ENCODE measurements at regions not wholly inside any gene's neighbourhood (a gene's known extent, or its start where the extent isn't known, plus 50 kb on each side); places are given as distances from the start of the nearest gene placed in this dataset.

DNA sequence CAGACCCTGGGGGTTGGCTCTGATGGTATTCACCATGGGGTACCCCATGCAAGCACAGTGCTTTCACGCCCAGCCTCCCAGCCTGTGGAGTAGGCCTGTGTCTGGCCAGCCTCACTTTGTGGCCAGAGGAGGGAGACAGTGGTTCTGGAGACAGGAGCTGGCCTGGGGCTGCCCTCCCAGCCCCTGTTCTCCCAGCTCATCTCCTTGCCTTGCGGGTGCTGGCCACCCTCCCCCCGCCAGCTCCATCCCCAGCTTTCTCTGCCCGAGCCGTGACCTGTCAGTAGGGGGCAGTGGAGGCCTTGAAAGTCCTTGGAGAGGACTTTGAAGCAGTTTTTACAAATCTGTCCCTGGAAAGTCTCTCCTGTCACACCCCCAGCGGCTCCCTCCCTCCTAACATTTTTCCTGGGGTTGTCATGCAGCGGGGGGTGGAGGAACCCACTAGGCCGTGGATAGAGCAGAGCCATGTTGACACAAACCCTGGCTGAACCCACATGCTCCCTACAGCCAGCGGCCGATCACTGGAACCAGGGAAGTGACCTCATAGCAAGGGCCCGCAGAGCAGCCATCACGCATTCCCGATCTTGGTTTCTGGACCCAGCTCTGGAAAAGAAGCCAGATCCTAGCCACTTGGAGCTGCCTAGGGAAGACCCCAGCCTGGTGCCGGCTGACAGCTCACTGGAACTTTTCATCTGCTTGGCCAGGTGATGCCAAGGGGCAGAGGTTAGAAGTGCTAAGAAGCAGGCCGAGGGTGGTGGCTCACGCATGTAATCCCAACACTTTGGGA is 289.4 kb downstream of the SEC14L1 start:
- DNase-seq (ENCODE audit: low read depth in 2 of 2) = peak; percentile 82 to 84

DNA sequence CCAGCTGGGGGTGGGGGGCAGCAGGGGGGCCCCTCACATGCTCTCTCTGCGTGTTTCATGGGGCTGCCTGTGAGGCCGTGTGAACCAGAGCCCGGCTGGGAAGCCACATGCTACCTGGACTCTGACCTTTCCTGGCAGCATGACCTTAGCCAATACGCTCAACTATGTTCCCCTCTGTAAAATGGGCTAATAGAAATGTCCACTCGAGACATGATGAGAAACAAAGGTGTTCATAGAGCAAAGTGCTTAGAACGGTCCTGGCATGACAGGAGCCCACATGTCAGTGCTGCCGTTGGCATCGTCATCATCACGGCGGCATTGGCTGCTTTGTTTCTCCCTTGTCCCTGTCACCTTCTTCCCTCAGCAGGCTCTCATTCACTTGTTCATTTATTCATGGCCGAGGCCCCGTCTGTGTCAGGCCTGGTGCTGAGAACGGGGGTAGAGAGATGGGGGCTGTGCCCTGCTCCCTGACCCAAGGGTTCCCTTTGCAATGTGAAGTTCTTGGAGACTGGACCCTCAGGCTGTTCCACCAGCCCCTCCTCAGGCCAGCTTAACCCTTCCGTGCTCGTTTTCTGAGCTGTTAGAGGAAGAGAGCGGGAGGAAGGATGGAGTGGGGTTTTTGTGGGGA is 291.4 kb downstream of the SEC14L1 start:
- DNase-seq (ENCODE audit: low read depth in 2 of 2) = no peak

DNA sequence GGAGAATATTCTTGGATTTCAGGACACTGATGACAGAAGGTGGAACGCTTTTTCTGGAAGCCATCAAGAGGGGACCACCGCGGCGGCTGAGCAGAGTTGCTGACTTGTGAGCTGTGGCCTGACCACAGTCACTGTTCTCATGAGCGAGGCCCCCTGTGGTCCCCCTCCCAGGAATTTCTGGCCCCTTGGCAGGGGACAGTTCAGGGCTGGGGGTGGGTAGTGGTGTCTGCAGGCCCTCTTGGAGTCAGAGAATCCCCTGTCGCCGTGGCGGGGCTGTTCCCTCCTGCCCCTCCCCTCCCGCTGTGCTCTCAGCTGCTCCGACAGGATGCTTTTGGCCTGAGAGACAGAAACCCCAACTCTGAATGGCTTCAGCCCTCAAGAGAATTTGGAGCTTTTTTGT is 292.0 kb downstream of the SEC14L1 start:
- DNase-seq (ENCODE audit: low read depth in 2 of 2) = no peak

DNA sequence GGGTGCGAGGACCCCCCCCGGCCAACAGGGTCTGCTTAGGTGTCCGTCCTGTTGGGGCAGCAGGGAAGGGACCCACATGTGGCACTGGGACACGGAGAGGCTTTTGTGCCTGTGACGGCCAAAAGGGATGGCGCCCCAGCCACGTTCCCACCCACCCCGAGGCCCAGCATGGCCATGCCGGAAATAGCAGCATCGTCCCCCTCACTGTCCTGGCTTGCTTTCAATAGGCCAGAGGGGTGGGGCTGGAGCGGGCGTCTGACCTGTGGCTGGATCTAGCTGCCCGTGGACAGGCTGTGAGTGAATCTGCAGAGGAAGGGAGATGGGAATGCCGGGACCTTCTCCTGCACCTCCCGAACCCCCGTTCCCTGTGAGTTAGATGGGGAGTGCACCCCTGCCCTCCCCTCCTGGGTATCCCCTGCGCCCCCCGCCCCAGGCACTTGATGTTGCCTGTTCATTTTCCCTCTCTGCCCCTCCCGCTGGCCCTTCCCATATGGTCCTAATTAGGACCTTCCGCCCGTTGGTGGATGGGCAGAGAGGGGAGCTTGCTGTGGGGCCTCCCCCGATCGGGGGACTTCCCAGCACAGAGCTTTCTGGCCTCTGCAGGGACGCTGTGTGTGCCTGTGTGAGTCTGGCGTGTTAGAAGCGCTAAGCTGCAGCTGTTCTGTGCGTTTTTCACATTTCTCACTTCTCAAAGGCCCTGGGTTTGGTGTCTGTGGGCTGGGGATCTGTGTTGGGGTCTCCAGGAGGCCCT is 292.8 kb downstream of the SEC14L1 start:
- no peak for DNase-seq (ENCODE audit: low read depth in 2 of 2)

DNA sequence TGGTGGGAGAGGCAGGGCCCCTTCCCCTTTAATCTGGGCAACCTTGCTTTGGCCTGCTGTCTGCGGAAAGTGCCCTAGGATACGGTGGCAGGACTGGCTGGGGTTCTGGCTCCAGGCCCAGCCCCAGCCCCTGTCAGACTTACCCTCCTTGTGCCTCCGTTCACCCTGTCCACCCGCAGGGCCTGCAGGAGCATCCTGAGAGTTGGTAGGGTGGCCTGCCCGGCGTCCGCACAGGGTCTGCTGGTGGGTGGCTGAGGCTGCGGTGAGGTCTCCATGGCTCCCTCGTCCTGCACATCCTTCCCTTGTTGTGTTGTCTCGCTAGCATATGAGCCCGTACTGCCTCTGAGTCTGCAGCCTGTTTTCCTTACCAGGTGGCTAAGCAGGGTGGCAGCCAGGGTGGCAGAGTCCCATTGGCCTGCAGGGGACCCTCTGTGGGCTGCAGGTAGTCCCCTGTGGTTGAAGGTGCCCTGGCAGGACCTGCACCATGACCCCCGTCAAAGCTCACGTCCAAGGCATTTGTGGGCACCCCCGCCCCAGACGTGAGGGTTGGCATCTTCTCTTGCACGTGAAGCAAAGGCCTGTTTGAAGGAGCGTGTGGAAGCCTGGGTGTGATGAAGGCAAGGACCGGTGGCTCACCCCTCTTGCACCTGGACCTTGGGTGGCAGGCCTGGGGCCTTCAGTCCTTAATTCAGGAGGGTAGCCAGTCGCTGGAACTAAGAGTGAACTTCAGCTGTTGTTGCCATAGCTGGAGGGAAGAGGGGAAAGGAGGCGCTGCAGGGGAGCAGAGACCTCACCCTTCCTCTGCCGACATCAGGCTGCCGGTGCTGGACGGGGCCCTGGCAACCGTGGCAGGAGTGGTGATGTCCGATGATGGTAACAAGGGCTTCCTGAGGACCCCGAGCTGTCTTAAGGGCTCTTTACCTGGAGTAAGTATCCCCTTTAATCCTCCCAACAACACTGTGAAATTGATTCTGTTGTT is 293.7 kb downstream of the SEC14L1 start:
- DNase-seq (ENCODE audit: low read depth in 2 of 2) = no peak

DNA sequence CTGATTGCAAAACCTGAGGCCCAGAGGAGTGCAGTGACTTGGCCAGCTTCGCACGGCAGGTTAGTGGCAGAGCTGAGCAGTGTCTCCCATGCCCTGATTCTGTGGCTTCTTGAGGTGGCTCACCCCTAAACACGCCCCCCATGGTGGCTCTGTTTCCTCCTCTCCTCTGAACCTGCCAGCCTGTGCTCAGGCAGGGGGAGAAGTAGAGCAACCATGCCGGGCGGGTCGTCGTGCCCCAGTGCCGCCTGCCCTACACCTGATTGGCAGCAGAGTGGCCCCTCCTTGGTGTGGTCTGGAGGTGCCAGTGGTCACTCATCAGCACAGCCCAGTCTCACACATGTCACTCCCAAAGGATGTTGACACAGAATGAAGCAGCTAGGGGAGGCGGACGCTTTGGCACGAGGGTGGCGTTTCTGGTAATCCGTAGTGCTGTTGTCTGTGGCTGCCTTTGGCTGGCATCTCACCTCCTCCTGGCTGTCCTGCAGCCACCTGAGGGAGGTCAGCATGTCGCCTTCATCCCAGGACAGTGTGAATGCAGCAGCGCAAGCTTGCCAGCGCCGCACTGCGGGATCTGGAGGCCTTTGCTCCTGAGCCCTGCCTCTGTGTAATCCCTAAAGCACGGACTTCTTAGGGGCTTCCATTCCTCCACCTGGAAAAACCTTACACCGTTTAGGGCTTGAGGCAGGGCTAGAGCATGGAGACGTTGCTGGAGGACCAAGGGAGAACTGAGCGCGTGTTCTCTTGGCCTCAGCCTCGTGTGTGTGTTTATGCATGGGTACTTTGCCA is 294.7 kb downstream of the SEC14L1 start:
- no peak for DNase-seq (ENCODE audit: low read depth in 2 of 2)

DNA sequence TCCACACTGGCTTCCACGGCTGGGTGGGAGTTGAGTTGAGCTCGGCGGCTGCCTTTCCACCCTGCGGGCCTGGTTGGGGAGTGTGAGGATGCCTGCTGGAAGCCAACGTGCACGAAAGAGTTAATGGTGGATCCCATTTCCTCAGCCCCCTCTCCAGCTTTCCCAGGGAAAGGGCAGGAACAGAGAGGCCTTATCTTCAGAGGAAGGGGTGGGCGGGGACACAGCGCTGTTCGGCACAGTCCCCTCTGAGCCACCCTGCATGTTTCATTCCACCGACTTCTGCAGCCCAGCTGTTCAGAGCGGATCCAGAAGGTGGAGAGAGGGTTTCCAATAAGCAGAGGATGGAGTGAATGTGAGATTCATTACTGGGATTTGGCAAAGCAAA is 295.3 kb downstream of the SEC14L1 start:
- DNase-seq (ENCODE audit: low read depth in 2 of 2) = no peak

DNA sequence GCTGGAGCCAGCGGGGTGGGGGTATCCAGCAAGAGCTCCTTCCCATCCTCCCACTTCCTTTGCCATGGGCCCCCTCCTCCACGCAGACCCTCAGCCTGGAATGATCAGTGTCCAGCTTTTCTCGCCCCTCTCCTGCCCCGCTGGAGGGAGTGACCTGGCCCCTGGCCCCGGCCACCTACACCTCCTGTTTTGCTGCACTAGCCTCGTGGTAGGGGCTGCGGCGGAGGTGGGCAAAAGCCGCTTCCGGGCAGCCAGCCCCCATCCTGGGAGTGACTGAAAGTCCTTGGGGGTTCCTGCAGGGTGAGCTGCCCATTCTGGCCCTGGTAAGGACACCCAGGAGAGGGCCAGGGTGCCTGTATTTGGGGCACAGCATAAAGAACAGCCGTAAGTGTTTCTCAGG is 295.7 kb downstream of the SEC14L1 start:
- no peak for DNase-seq (ENCODE audit: low read depth in 2 of 2)

DNA sequence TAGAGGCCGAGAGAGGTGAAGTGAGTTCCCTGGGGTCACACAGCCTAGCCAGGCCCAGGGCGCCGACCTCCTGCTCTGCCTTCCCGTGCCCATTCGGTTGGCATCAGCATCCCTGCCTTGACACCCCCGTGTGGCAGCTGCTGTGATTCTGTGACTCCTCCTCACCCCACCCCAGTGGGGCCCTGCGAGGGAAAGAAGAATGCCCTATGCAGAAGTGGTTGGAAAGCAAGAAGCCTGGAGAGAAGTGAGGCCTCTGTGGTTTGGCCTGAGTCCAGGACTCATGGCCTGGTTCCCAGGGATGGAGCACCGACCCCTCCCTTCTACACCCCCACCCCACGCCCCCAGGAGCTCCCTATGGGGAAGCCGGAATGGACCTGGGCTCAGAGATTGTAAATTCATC is 296.2 kb downstream of the SEC14L1 start:
- DNase-seq (ENCODE audit: low read depth in 2 of 2) = no peak

DNA sequence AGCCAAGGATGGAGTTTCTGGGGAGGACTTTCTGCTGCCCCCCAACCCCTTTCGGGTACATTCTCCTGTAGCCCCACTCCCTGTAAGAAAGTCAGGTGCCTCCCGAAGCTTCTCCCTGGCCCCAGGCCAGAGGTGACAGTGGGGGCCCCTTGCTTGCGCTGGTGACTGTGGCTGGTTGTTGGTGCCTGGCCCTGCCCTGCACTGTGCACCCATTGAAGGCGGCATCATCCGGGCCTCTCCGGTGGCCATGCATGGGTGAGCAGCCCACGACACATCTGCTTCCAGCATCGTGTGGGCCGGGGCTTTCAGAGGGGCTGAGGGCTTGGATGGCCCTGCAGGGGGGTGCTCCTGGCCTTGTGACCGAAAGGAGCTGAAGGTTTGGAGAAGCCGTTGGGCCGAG is 297.0 kb downstream of the SEC14L1 start:
- DNase-seq (ENCODE audit: low read depth in 2 of 2) = no peak

DNA sequence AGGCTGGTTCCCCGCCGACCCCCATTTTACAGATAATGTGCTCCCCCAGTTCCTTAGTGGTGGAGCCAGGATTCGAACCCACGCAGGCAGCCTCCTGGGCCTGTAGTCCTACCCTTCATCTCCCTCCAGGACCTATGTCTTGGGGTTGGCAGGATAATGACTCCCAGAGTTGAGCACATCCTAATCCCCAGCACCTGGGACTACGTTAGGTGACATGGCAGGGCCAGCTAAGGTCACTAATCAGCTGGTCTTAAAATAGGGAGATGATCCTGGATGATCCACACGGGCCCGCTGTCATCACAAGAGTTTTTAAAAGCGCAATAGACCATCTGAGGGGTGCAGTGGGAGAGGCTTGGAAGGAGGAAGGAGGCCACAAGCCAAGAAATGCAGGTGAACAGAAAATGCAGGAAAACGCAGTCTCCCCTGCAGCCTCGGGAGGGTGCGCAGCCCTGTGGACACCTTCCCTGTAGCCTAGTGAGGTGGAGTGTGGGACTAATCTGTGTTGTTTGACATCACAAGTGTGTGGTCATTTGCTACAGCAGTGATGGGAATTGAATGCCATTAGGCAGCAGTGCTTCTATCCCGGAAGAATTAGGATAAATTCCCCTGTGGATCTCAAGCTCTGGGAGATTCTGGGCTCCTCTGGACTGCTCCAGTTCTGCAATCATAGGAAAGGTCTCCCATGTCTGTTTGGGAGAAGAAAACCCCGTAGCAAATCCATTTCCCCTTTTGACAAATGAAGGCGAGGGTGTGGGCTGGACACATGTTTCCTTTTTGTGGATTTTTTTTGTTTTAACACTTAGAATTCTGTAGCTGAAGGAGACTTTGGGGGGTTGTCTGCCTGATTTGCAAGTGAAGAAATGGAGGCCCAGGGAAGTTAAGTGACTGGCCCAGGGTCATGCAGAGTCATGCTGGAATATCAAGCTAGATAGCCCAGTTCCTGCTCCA is 297.7 kb downstream of the SEC14L1 start:
- DNase-seq (ENCODE audit: low read depth in 2 of 2) = no peak

DNA sequence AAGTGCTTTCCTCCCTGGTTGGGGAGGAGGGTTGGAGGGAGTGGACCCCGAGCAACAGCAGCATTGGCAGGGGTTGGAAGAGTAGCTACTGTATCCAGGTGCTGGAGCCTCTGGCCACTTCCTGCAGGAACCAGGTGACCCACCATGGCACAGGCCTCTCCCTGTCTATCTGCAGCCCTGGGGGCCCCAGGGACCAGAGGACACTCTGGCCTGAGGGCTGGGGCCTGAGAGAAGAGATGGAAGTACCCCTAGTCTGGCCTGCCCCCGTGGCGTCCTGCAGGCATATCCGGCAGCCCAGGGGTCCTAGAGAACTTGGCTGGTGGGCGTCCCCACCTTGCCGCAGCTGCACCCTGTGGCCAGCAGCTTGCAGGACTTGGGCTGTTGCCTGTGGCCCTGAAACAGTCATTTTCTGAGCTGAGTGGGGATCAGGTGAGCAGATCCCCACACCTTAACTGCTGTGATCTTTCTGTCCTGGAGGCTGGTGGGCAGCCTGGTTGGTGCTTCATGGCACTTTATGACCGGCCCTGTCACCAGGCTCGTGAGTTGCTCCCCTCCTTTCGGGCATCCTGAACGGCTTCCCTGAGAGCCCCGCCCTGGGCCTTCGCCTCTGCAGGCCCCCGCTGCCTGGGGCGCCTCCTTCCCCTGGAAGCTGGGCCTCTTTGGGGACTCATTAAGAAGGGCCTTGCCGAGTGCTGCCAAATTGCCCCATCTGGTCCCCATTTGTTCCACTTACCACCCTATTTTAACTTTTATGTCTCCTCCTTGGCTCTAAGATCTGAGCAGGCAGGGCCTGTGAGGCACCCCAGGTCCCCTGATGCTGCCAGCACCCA is 298.6 kb downstream of the SEC14L1 start:
- no peak for DNase-seq (ENCODE audit: low read depth in 2 of 2)

DNA sequence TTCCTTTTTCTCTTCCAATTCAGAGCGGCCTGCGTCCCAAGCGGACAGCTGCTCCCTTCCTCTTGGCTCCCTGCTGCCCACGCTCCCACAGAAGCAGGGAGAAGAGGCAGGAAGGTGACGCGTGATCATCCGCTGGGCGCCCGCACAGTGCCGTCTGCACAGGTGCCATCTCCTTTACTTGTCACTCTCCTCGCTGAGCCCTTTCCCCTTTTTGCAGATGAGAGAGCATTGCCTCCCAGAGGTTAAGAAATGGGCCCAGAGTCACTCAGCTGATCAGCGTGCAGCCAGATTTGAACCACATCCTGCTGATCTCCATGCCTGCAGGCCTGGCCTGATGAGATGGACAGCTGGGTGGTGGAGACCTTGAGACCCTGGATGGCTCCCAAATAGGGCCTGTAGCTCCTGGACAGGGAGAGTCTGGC is 299.8 kb downstream of the SEC14L1 start:
- DNase-seq (ENCODE audit: low read depth in 2 of 2) = no peak

DNA sequence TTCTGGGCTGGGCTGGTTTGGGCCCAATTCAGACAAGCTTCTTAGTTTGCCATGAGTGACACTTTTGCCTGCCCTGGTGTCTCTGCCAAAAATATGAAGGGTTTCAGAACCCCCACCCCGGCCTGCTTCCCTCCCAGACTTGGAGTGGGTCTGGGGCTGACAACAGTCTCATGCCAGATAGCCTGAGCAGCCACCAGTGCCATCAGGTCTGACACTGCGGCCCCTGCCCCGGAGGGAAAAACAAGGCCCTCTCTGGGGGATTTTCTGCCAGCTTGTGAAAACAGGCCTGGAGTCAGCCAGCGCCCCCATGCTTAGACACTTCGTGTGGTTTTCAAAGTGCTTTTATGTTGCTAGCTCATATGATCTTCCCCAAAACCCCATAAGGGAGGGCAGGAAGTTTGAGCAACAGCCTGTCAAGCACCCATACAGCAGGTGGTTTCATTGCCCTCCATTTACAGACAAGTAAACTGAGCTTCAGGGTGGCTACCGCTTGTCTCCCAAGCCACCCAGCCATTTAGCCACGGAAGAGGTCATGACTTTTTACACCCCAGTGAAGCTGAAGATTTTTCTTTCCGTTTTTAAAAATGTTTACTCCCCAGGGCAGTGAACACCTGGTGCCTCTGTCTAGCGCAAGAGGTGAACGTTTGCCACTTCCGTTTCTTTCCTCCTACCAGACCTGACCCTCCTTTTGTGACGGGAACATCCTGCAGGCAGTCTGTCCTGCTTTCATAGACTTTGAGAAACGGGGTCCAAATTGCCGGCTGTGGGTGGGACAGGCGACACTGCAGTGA is 300.6 kb downstream of the SEC14L1 start:
- no peak for DNase-seq (ENCODE audit: low read depth in 2 of 2)

DNA sequence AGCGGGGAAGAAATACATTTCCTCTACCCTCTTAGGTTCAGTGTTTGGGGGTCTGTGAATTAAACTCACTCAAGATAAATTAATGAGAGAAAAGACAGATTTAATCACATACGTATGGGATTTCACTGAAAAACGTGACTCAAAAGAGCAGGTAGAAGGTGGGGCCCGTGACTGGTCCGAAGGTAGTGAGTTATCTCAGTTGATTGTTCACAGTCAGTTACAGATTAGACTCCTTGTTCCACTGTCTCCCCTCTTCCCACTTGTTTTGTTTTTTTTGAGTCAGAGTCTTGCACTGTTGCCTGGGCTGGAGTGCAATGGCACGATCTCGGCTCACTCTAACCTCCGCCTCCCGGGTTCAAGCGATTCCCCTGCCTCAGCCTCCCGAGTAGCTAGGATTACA is 301.2 kb downstream of the SEC14L1 start:
- DNase-seq (ENCODE audit: low read depth in 2 of 2) = no peak

DNA sequence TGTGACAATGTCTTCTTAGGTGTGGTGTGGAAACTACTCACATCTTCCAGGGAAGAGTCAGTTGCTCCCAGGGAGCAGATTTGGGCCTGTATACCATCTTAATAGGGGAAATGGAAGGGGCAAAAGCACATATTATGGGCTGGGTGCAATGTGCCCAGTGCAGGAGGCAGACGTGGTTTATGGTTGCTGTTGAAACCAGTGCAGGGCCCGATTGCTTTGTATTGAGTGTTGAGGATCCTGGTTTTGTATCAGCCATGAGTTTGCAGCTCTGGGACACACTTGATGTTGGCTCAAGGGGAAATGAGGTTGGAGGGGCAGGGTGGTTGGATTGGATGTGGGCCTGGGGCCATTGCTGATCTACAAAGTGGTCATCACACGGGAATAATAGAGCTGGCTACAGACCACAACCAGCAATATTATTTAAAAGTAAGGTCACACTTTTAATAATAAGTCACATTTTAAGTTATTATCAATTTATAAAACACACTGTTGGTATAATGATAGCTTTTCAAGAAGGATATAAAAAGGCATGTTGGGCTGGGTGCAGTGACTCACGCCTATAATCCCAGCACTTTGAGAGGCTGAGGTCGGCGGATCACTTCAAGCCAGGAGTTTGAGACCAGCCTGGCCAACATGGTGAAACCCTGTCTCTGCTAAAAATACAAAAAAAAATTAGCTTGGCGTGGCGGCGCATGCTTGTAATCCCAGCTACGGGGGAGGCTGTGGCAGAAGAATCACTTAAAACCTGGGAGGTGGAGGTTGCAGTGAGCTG is 302.4 kb downstream of the SEC14L1 start:
- no peak for DNase-seq (ENCODE audit: low read depth in 2 of 2)

DNA sequence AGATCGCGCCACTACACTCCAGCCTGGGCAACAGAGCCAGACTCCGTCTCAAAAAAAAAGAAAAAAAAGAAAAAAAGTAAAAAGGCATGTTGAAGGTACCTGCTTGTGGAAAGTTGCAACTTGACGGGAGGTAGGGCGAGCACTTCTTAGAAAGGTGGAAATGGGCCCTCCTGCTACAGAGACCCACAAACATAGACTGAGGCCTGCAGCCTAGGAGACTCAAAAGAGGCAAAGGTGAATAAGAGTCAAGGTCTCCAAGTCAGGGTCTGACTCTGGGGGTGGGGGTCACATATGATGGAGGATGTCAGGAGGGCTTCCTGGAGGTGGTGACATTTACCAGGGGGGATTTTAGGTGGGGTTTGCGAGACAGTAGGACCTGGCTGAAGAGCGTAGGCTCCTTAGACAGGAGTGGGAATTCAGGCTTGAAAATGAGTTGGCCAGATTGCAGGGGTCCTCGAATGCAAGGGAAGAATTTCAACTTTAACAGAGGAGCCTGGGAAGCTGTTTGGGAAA is 303.0 kb downstream of the SEC14L1 start:
- no peak for DNase-seq (ENCODE audit: low read depth in 2 of 2)

Measured in activated CD4-positive, alpha-beta T cell treated with anti-CD3 and anti-CD28 coated beads for 24 hours (primary cell).